GM23248 (cell line): ENCODE measurements at regions not wholly inside any gene's neighbourhood (a gene's known extent, or its start where the extent isn't known, plus 50 kb on each side); places are given as distances from the start of the nearest gene placed in this dataset.

Experiments used
- DNase-seq: peaks from one replicate; pipeline ENCODE4 v3.0.0-alpha.2; 2015
- H2AFZ ChIP-seq: fragments of 200-600 bp; sonication (generic); 2 replicates; pipeline ENCODE4 v1.6.1; 2016; ENCODE audit warnings: antibody characterized with exemption
- H3F3A ChIP-seq: fragments of 200-600 bp; sonication (generic); 2 replicates; pipeline ENCODE4 v1.6.1; 2016; ENCODE audit warnings: mild to moderate bottlenecking, antibody characterized with exemption, mixed run types; ENCODE audit not compliant: insufficient read depth
- H3K27ac ChIP-seq: fragments of 200-600 bp; sonication (generic); 2 replicates; pipeline ENCODE4 v1.5.1; 2016; ENCODE audit warnings: mild to moderate bottlenecking
- H3K27me3 ChIP-seq: fragments of 200-600 bp; sonication (generic); replicated peaks from 2 replicates; pipeline ENCODE4 v1.6.1; 2016; ENCODE audit warnings: mild to moderate bottlenecking; ENCODE audit not compliant: insufficient read depth
- H3K36me3 ChIP-seq: fragments of 200-600 bp; sonication (generic); 2 replicates; pipeline ENCODE4 v1.6.1; 2016; ENCODE audit warnings: low read depth, mild to moderate bottlenecking
- H3K4me1 ChIP-seq: fragments of 200-600 bp; sonication (generic); 2 replicates; pipeline ENCODE4 v1.6.1; 2016; ENCODE audit warnings: mild to moderate bottlenecking; ENCODE audit not compliant: insufficient read depth
- H3K4me2 ChIP-seq: fragments of 200-600 bp; sonication (generic); one replicate; pipeline ENCODE4 v1.6.1; 2016; ENCODE audit warnings: mild to moderate bottlenecking; ENCODE audit not compliant: unreplicated experiment
- H3K4me3 ChIP-seq: fragments of 200-600 bp; sonication (generic); 2 replicates; pipeline ENCODE4 v1.5.1; 2016; ENCODE audit warnings: mild to moderate bottlenecking
- H3K79me2 ChIP-seq: fragments of 200-600 bp; sonication (generic); 2 replicates; pipeline ENCODE4 v1.6.1; 2016; ENCODE audit warnings: mild to moderate bottlenecking; ENCODE audit not compliant: insufficient read depth
- H3K9ac ChIP-seq: fragments of 200-600 bp; sonication (generic); 2 replicates; pipeline ENCODE4 v1.6.1; 2016; ENCODE audit warnings: mild to moderate bottlenecking
- H3K9me2 ChIP-seq: fragments of 200-600 bp; sonication (generic); 2 replicates; pipeline ENCODE4 v1.6.1; 2016; ENCODE audit warnings: mixed run types, mild to moderate bottlenecking, moderate library complexity; ENCODE audit not compliant: insufficient read depth
- H3K9me3 ChIP-seq: fragments of 200-600 bp; sonication (generic); one replicate; pipeline ENCODE4 v1.6.1; 2017; ENCODE audit warnings: low read depth
- H4K20me1 ChIP-seq: fragments of 200-600 bp; sonication (generic); 2 replicates; pipeline ENCODE4 v1.6.0; 2016; ENCODE audit not compliant: insufficient read depth
- EZH2 ChIP-seq: fragments of 200-600 bp; sonication (generic); IDR thresholded peaks from 2 replicates; pipeline ENCODE4 v1.6.1; 2018; ENCODE audit warnings: antibody characterized with exemption, mild to moderate bottlenecking; ENCODE audit not compliant: insufficient read depth, poor library complexity, severe bottlenecking
- EZH2phosphoT487 ChIP-seq: fragments of 200-600 bp; sonication (generic); IDR thresholded peaks from 2 replicates; pipeline ENCODE4 v1.6.1; 2018; ENCODE audit warnings: antibody characterized with exemption, moderate library complexity, mild to moderate bottlenecking, low read depth; ENCODE audit not compliant: insufficient read depth
- WGBS, 2 experiments: methylation state at CpG; one replicate each; pipeline ENCODE4 v1.1.6; 2015 to 2017; ENCODE audit warnings: low lambda C conversion rate in 2 of 2, low coverage in 1 of 2; ENCODE audit errors: missing lambda C conversion rate in 2 of 2; 5-methylcytosine and 5-hydroxymethylcytosine counted together
- in situ Hi-C: fragments of 300-500 bp; cut with MboI; formaldehyde crosslinking; loops from 2 replicates; pipeline ENCODE4 v1.15.0; 2020

GRCh38 chr7:9181356-9181755, 747.9 kb downstream of the NXPH1 start:
- no peaks in the 10 kb centered on the region for H3K9me3 ChIP-seq
- no peak for DNase-seq
- no peaks in the 10 kb centered on the region for H3K27me3 ChIP-seq
- TF ChIP-seq EZH2phosphoT487, result no peak
- TF ChIP-seq EZH2, result no peak
- no peak overlapping the region for H3K4me2 ChIP-seq
- no peak overlapping the region for H2AFZ ChIP-seq
- no peaks in the 10 kb centered on the region for H3K4me1 ChIP-seq
- H3K9me2 ChIP-seq, result no peaks in the 10 kb centered on the region
- H3K9ac ChIP-seq, result no peak overlapping the region
- no peak overlapping the region for H3K27ac ChIP-seq
- no peak overlapping the region for H3K4me3 ChIP-seq
- H3F3A ChIP-seq, result no peaks in the 10 kb centered on the region
- in situ Hi-C loops, result no loop called here
- H4K20me1 ChIP-seq, result no peaks in the 10 kb centered on the region
- no peaks in the 10 kb centered on the region for H3K36me3 ChIP-seq
- H3K79me2 ChIP-seq, result no peaks in the 10 kb centered on the region
- WGBS, 2 experiments, result 4% methylated on average over 1 of the region's 1 CpG

DNA sequence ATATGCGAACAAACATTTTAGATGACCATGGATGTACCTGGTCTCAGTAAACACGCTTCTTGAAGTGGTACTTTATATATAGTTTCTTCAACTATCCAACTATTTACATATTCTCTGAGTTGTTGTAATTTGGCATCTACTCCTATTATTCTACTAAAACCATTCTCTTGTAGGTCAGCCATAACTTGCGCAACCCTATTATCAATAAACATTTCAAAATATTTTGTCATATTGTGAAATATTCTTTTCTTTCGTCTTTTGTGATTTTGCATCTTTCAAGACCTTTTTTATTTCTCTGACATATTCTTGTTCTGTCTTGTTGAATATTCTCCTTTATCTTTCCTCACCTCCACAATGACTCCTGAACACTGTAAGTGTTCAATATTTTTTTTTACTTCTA, 753.3 kb downstream of the NXPH1 start:
- 38 to 40% methylated on average over 4 of the region's 4 CpGs for WGBS, 2 experiments
- H3K27me3 ChIP-seq, result no peaks in the 10 kb centered on the region
- H3K4me1 ChIP-seq, result no peaks in the 10 kb centered on the region
- no peak overlapping the region for H3K4me3 ChIP-seq
- H3K4me2 ChIP-seq, result no peak overlapping the region
- no peak for DNase-seq
- H4K20me1 ChIP-seq, result no peaks in the 10 kb centered on the region
- H3K9me3 ChIP-seq, result no peaks in the 10 kb centered on the region
- no peak overlapping the region for H2AFZ ChIP-seq
- in situ Hi-C loops, result no loop called here
- H3K79me2 ChIP-seq, result no peaks in the 10 kb centered on the region
- H3K36me3 ChIP-seq, result no peaks in the 10 kb centered on the region
- H3F3A ChIP-seq, result no peaks in the 10 kb centered on the region
- no peak for TF ChIP-seq EZH2
- TF ChIP-seq EZH2phosphoT487, result no peak
- no peak overlapping the region for H3K9ac ChIP-seq
- no peaks in the 10 kb centered on the region for H3K9me2 ChIP-seq
- no peak overlapping the region for H3K27ac ChIP-seq

GRCh38 chr7:9189703-9190102, 756.3 kb downstream of the NXPH1 start:
- H3K9ac ChIP-seq, result no peak overlapping the region
- DNase-seq, result no peak
- in situ Hi-C loops, result no loop called here
- H3K4me1 ChIP-seq, result no peaks in the 10 kb centered on the region
- H3K9me3 ChIP-seq, result no peaks in the 10 kb centered on the region
- no peaks in the 10 kb centered on the region for H3K79me2 ChIP-seq
- 30 to 33% methylated on average over 9 of the region's 9 CpGs for WGBS, 2 experiments
- H3K9me2 ChIP-seq, result no peaks in the 10 kb centered on the region
- H2AFZ ChIP-seq, result no peak overlapping the region
- no peaks in the 10 kb centered on the region for H3K36me3 ChIP-seq
- H3K27me3 ChIP-seq, result no peaks in the 10 kb centered on the region
- H3K27ac ChIP-seq, result no peak overlapping the region
- H4K20me1 ChIP-seq, result no peaks in the 10 kb centered on the region
- no peak for TF ChIP-seq EZH2phosphoT487
- no peak for TF ChIP-seq EZH2
- H3K4me2 ChIP-seq, result no peak overlapping the region
- no peaks in the 10 kb centered on the region for H3F3A ChIP-seq
- no peak overlapping the region for H3K4me3 ChIP-seq

DNA sequence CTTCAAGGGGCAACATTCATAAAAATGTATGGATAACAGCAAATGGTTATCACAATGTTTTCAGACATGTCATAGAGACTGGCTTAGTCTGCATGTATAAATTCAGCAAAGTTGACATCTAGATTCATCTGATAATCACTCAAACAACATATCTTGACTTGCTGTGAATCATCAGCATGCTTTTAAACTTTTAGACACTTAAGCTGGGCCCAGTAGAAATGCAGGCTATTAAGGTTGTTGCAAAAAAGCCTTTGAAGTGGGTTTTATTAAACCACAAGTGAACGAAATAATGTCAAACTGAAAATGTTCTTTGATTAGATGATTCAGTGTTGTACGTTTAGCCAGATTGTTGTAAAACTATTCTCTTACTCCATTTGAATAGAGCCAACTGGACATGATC, 759.6 kb downstream of the NXPH1 start:
- no peaks in the 10 kb centered on the region for H3K36me3 ChIP-seq
- no peak for DNase-seq
- no peak overlapping the region for H3K27ac ChIP-seq
- no peaks in the 10 kb centered on the region for H3K27me3 ChIP-seq
- H3K9me2 ChIP-seq, result no peaks in the 10 kb centered on the region
- no peak overlapping the region for H3K4me3 ChIP-seq
- WGBS, 2 experiments, result 3 to 8% methylated on average over 2 of the region's 2 CpGs
- no peaks in the 10 kb centered on the region for H3K4me1 ChIP-seq
- no peak overlapping the region for H3K4me2 ChIP-seq
- no peak overlapping the region for H2AFZ ChIP-seq
- peaks cover 4% of the 10 kb centered on the region for H3K9me3 ChIP-seq
- H3K9ac ChIP-seq, result no peak overlapping the region
- no peaks in the 10 kb centered on the region for H3F3A ChIP-seq
- in situ Hi-C loops, result no loop called here
- H4K20me1 ChIP-seq, result no peaks in the 10 kb centered on the region
- no peaks in the 10 kb centered on the region for H3K79me2 ChIP-seq
- TF ChIP-seq EZH2 (no peak), EZH2phosphoT487 (no peak)

DNA sequence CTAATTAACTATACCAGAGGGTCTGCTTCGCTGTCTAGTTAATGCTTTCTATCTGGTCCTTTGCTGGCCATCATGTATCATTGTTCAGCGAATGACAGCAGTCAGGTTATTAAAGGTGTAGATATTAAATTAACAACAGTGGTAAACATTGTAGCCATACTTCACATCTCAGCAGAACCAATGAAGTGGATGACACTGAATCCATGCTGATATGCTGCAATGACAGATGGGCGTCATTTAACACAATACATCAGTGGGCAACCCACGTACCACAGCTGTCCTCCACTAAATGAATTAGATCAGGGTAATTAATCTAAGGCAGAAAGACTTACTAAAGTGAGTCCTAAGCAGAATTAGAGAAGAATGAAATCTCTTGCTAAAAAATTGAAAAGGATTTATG, 767.2 kb downstream of the NXPH1 start:
- in situ Hi-C loops, result no loop called here
- Histone ChIP-seq H3K4me2 (no peak overlapping the region), H4K20me1 (no peaks in the 10 kb centered on the region), H3K9me3 (peaks cover 7% of the 10 kb centered on the region), H3F3A (no peaks in the 10 kb centered on the region), H3K9ac (no peak overlapping the region), H3K27me3 (no peaks in the 10 kb centered on the region), H3K9me2 (no peaks in the 10 kb centered on the region), H3K4me1 (no peaks in the 10 kb centered on the region), H3K36me3 (no peaks in the 10 kb centered on the region), H3K27ac (no peak overlapping the region), H3K79me2 (no peaks in the 10 kb centered on the region), H3K4me3 (no peak overlapping the region), H2AFZ (no peak overlapping the region)
- 27 to 31% methylated on average over 4 of the region's 4 CpGs for WGBS, 2 experiments
- DNase-seq, result no peak
- TF ChIP-seq EZH2, result no peak
- TF ChIP-seq EZH2phosphoT487, result no peak
